OCI-LY3 (cell line): ENCODE measurements at regions not wholly inside any gene's neighbourhood (a gene's known extent, or its start where the extent isn't known, plus 50 kb on each side); places are given as distances from the start of the nearest gene placed in this dataset.

Source experiments
- H2AFZ ChIP-seq: fragments of 200-600, 300-600 bp; shearing (Covaris generic); 2 replicates; pipeline ENCODE4 v1.6.0; 2014; ENCODE audit warnings: antibody characterized with exemption, low read depth, low read length
- H3K27ac ChIP-seq: fragments of 200-600, 300-600 bp; sonication (generic); 2 replicates; pipeline ENCODE4 v1.5.1; 2014; ENCODE audit warnings: mild to moderate bottlenecking, low read length, moderate library complexity, mixed read lengths
- H3K27me3 ChIP-seq: fragments of 200-600, 300-600 bp; sonication (generic); 2 replicates; pipeline ENCODE4 v1.6.1; 2014; ENCODE audit warnings: low read depth, low read length, mixed read lengths
- H3K36me3 ChIP-seq: fragments of 200-600, 300-600 bp; sonication (generic); replicated peaks from 2 replicates; pipeline ENCODE3; 2014; ENCODE audit warnings: low read depth, low read length, mixed read lengths
- H3K4me1 ChIP-seq: fragments of 300-600, 200-600 bp; sonication (generic); 2 replicates; pipeline ENCODE4 v1.6.1; 2014; ENCODE audit warnings: low read length, mixed read lengths
- H3K4me2 ChIP-seq: fragments of 200-600, 300-600 bp; sonication (generic); 2 replicates; pipeline ENCODE4 v1.6.1; 2014; ENCODE audit warnings: low read length, mixed read lengths
- H3K4me3 ChIP-seq: fragments of 300-600, 200-600 bp; sonication (generic); 2 replicates; pipeline ENCODE4 v1.5.1; 2014; ENCODE audit warnings: antibody characterized with exemption, mild to moderate bottlenecking, low read length, moderate library complexity
- H3K79me2 ChIP-seq: fragments of 300-600, 200-600 bp; shearing (Covaris generic); 2 replicates; pipeline ENCODE4 v1.6.1; 2014; ENCODE audit warnings: mild to moderate bottlenecking, low read length, mixed read lengths
- H3K9ac ChIP-seq: fragments of 300-600, 200-600 bp; shearing (Covaris generic); 2 replicates; pipeline ENCODE4 v1.6.0; 2014; ENCODE audit warnings: mild to moderate bottlenecking, low read length, moderate library complexity
- H3K9me3 ChIP-seq: fragments of 200-600, 300-600 bp; shearing (Covaris generic); 2 replicates; pipeline ENCODE4 v1.6.1; 2014; ENCODE audit warnings: low read length, mixed read lengths; ENCODE audit not compliant: insufficient read depth
- H4K20me1 ChIP-seq: fragments of 200-600, 300-600 bp; sonication (generic); 2 replicates; pipeline ENCODE4 v1.6.1; 2016; ENCODE audit warnings: low read length, mixed read lengths; ENCODE audit not compliant: insufficient read depth
- CTCF ChIP-seq: fragments of 200-600, 300-600 bp; sonication (generic); IDR thresholded peaks from 2 replicates; pipeline ENCODE4 v1.5.1; 2014; ENCODE audit warnings: antibody characterized with exemption, low read length, low read depth
- EZH2phosphoT487 ChIP-seq: fragments of 200-600 bp; shearing (Covaris generic); IDR thresholded peaks from 2 replicates; pipeline ENCODE4 v1.6.1; 2018; ENCODE audit warnings: antibody characterized with exemption, mixed run types, low read depth

GRCh38 chr7:19623676-19624075, 85.2 kb downstream of the POLR1F start:
- Histone ChIP-seq H3K4me2 (no peak overlapping the region), H3K9me3 (no peaks in the 10 kb centered on the region), H4K20me1 (no peaks in the 10 kb centered on the region), H3K79me2 (no peaks in the 10 kb centered on the region), H3K27ac (no peak overlapping the region), H2AFZ (no peak overlapping the region), H3K36me3 (no peaks in the 10 kb centered on the region), H3K27me3 (no peaks in the 10 kb centered on the region), H3K4me1 (peaks cover 17% of the 10 kb centered on the region), H3K9ac (no peak overlapping the region), H3K4me3 (no peak overlapping the region)
- no peak for TF ChIP-seq CTCF
- TF ChIP-seq EZH2phosphoT487 = no peak

DNA sequence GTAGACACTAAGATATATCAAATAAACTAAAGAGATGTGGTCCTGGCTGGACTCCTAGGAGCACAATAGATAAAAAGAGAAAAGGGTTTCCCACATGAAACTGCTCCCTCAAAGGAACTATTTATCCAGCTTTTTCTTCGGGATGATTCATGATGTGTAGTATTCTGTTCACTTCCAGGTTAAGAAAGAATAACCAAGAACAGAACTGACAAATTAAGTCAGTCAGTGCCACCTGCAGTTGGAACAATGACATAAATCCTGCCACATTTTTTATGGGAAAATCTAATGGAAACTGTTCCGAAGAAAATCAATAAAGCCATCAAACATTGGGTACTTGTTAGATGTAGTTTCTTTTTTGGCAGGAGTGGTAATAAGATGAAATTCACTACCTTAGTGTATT, 87.1 kb downstream of the POLR1F start:
- TF ChIP-seq EZH2phosphoT487 (no peak), CTCF (peak; percentile 22; the same call in 1 of the 2 replicates)
- H3K4me1 ChIP-seq = peaks cover 17% of the 10 kb centered on the region
- no peaks in the 10 kb centered on the region for H3K36me3 ChIP-seq
- H2AFZ ChIP-seq = no peak overlapping the region
- H3K27me3 ChIP-seq = no peaks in the 10 kb centered on the region
- H3K27ac ChIP-seq = peak overlapping the region; percentile 4; the same call in 1 of the 2 replicates
- no peaks in the 10 kb centered on the region for H3K9me3 ChIP-seq
- H3K4me3 ChIP-seq = no peak overlapping the region
- no peaks in the 10 kb centered on the region for H4K20me1 ChIP-seq
- no peaks in the 10 kb centered on the region for H3K79me2 ChIP-seq
- peak overlapping the region; percentile 36 for H3K4me2 ChIP-seq
- no peak overlapping the region for H3K9ac ChIP-seq

DNA sequence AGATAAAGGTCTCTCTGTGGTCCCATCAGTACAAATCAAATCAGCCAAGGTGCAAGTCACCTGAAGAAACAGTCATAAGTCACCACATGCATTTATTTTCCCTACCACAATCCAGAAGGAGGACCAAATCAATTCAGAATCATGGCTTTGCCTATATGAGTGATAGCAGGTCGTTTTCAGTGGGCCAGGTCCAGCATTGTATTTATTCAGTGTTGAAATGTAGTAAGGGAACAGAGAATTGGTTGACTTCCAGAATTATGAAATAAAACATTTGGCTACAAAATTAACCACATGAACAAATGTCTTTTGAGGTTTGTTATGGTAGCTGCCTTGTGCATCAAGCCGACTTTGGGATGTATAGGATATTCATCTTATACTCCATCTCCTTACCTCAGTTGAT, 88.4 kb downstream of the POLR1F start:
- H3K4me1 ChIP-seq = peaks cover 17% of the 10 kb centered on the region
- H3K4me3 ChIP-seq = no peak overlapping the region
- H3K36me3 ChIP-seq = no peaks in the 10 kb centered on the region
- H3K27ac ChIP-seq = no peak overlapping the region
- H3K79me2 ChIP-seq = no peaks in the 10 kb centered on the region
- H3K9ac ChIP-seq = no peak overlapping the region
- H3K4me2 ChIP-seq = no peak overlapping the region
- H3K9me3 ChIP-seq = no peaks in the 10 kb centered on the region
- no peaks in the 10 kb centered on the region for H4K20me1 ChIP-seq
- TF ChIP-seq EZH2phosphoT487 = no peak
- TF ChIP-seq CTCF = no peak
- no peaks in the 10 kb centered on the region for H3K27me3 ChIP-seq
- H2AFZ ChIP-seq = no peak overlapping the region

- no peaks in the 10 kb centered on the region for H4K20me1 ChIP-seq
- no peaks in the 10 kb centered on the region for H3K9me3 ChIP-seq
- H3K9ac ChIP-seq = no peak overlapping the region
- H2AFZ ChIP-seq = no peak overlapping the region
- H3K4me2 ChIP-seq = no peak overlapping the region
- H3K27me3 ChIP-seq = no peaks in the 10 kb centered on the region
- TF ChIP-seq CTCF = no peak
- no peak for TF ChIP-seq EZH2phosphoT487
- H3K4me1 ChIP-seq = peaks cover 17% of the 10 kb centered on the region
- no peaks in the 10 kb centered on the region for H3K36me3 ChIP-seq
- no peaks in the 10 kb centered on the region for H3K79me2 ChIP-seq
- H3K4me3 ChIP-seq = no peak overlapping the region
- H3K27ac ChIP-seq = no peak overlapping the region
These were observed 89.7 kb downstream of the POLR1F start for GRCh38 chr7:19619122-19619521.
